H1 (cell line): ENCODE measurements at regions not wholly inside any gene's neighbourhood (a gene's known extent, or its start where the extent isn't known, plus 50 kb on each side); places are given as distances from the start of the nearest gene placed in this dataset.
A peak's percentile ranks its signal among the peaks of the same experiment; 100 is the strongest.

Experiments
- CTCF ChIA-PET: fragments of 300-600 bp; sonication (Branson Sonifier 250); formaldehyde crosslinking; loops from one replicate; lab custom pipeline; 2021; ENCODE audit not compliant: partially characterized antibody; lab: Charles Lee
- POLR2A ChIA-PET: fragments of 300-600 bp; sonication (Branson Sonifier 250); formaldehyde crosslinking; loops from one replicate; lab custom pipeline; 2021; ENCODE audit warnings: inconsistent platforms; ENCODE audit not compliant: partially characterized antibody; lab: Charles Lee
- DNase-seq, 2 experiments: peaks; one replicate each; pipeline versions ENCODE4 v3.0.0 to v3.0.0-alpha.2; 2010 to 2022; ENCODE audit warnings: low spot score in 2 of 2, low read depth in 1 of 2, mixed read lengths in 1 of 2
- FAIRE-seq: peaks from 2 replicates; lab custom pipeline; 2011; peaks lifted over from hg19 to GRCh38; lab: Jason Lieb, UNC
- H2AFZ ChIP-seq: 2 replicates; pipeline ENCODE4 v1.8.1; 2012; ENCODE audit warnings: low read length, inconsistent platforms
- H2AK5ac ChIP-seq: 2 replicates; pipeline ENCODE4 v1.6.1; 2013; ENCODE audit warnings: low read depth, low read length
- H2BK120ac ChIP-seq: replicated peaks from 2 replicates; pipeline ENCODE3; 2013; ENCODE audit warnings: low read depth, low read length, inconsistent platforms
- H2BK12ac ChIP-seq: 2 replicates; pipeline ENCODE4 v1.6.1; 2013; ENCODE audit warnings: low read depth, low read length
- H2BK15ac ChIP-seq: 2 replicates; pipeline ENCODE4 v1.6.1; 2013; ENCODE audit warnings: low read length
- H2BK20ac ChIP-seq: 2 replicates; pipeline ENCODE4 v1.6.1; 2013; ENCODE audit warnings: low read length
- H2BK5ac ChIP-seq: 2 replicates; pipeline ENCODE4 v1.6.1; 2013; ENCODE audit warnings: low read depth, low read length
- H3K14ac ChIP-seq: 2 replicates; pipeline ENCODE4 v1.6.1; 2013; ENCODE audit warnings: inconsistent platforms; ENCODE audit not compliant: insufficient read length
- H3K18ac ChIP-seq: 2 replicates; pipeline ENCODE4 v1.6.1; 2013; ENCODE audit warnings: low read length; ENCODE audit errors: extremely low read depth
- H3K23ac ChIP-seq: 2 replicates; pipeline ENCODE4 v1.6.1; 2013; ENCODE audit warnings: inconsistent platforms; ENCODE audit not compliant: insufficient read length
- H3K23me2 ChIP-seq: 2 replicates; pipeline ENCODE4 v1.6.1; 2013; ENCODE audit warnings: low read depth, low read length
- H3K27ac ChIP-seq: 2 replicates; pipeline ENCODE4 v1.6.1; 2011; ENCODE audit warnings: low read depth, low read length, inconsistent platforms
- H3K27me3 ChIP-seq, 4 experiments: replicated peaks in 1 of 4; 1 replicate in 1 of 4; 2 replicates in 3 of 4; pipeline versions ENCODE4 v1.6.1 to v1.8.1; 2011 to 2013; ENCODE audit warnings: low read length in 3 of 4, mild to moderate bottlenecking in 3 of 4, inconsistent platforms in 2 of 4, mixed read lengths in 2 of 4, moderate library complexity in 1 of 4; ENCODE audit not compliant: control insufficient read depth in 3 of 4, insufficient read depth in 3 of 4; ENCODE audit errors: extremely low read depth in 1 of 4
- H3K36me3 ChIP-seq, 4 experiments: 2 replicates each; pipeline versions ENCODE4 v1.6.1 to v1.8.1; 2011 to 2013; ENCODE audit warnings: mild to moderate bottlenecking in 4 of 4, low read length in 3 of 4, moderate library complexity in 2 of 4, control low read depth in 1 of 4, inconsistent platforms in 1 of 4; ENCODE audit not compliant: insufficient read depth in 4 of 4, control insufficient read depth in 2 of 4
- H3K4ac ChIP-seq: replicated peaks from 2 replicates; pipeline ENCODE3; 2013; ENCODE audit warnings: low read length, low read depth, mixed read lengths, inconsistent platforms; ENCODE audit not compliant: insufficient read length
- H3K4me1 ChIP-seq, 4 experiments: replicated peaks in 1 of 4; 1 replicate in 1 of 4; 2 replicates in 3 of 4; pipeline versions ENCODE4 v1.6.1 to v1.8.1; 2011 to 2013; ENCODE audit warnings: low read length in 3 of 4, inconsistent platforms in 2 of 4, mixed read lengths in 1 of 4; ENCODE audit not compliant: insufficient read depth in 4 of 4, control insufficient read depth in 3 of 4
- H3K4me2 ChIP-seq, 2 experiments: 2 replicates each; pipeline versions ENCODE4 v1.6.1 to v1.8.1; 2011 to 2013; ENCODE audit warnings: low read depth in 2 of 2, low read length in 2 of 2, control low read depth in 1 of 2, inconsistent platforms in 1 of 2, mild to moderate bottlenecking in 1 of 2; ENCODE audit not compliant: insufficient read depth in 1 of 2
- H3K4me3 ChIP-seq, 4 experiments: fragments of 200-600, 300-600 bp in 1 of 4; sonication (generic), shearing (Covaris generic), sonication (Bioruptor Twin) in 1 of 4; 2 replicates each; pipeline versions ENCODE4 v1.5.1 to v1.8.1; 2011 to 2016; ENCODE audit warnings: low read length in 4 of 4, low read depth in 3 of 4, control low read depth in 2 of 4, inconsistent platforms in 2 of 4, mild to moderate bottlenecking in 2 of 4, mixed read lengths in 1 of 4, moderate library complexity in 1 of 4; ENCODE audit not compliant: insufficient read depth in 2 of 4; ENCODE audit errors: extremely low read depth in 1 of 4
- H3K56ac ChIP-seq: replicated peaks from 2 replicates; pipeline ENCODE3; 2013; ENCODE audit warnings: low read depth, mild to moderate bottlenecking, mixed read lengths, low read length, inconsistent platforms; ENCODE audit not compliant: insufficient read length
- H3K79me1 ChIP-seq: 2 replicates; pipeline ENCODE4 v1.6.1; 2013; ENCODE audit warnings: low read depth, low read length, control low read depth
- H3K79me2 ChIP-seq, 2 experiments: 2 replicates each; pipeline versions ENCODE4 v1.6.1 to v1.8.1; 2012 to 2013; ENCODE audit warnings: low read length in 2 of 2, mild to moderate bottlenecking in 2 of 2, inconsistent platforms in 1 of 2; ENCODE audit not compliant: insufficient read depth in 2 of 2, control insufficient read depth in 1 of 2
- H3K9ac ChIP-seq, 4 experiments: replicated peaks in 1 of 4; 1 replicate in 1 of 4; 2 replicates in 3 of 4; pipeline versions ENCODE4 v1.6.1 to v1.8.1; 2011 to 2013; ENCODE audit warnings: low read depth in 3 of 4, low read length in 3 of 4, control low read depth in 2 of 4, mild to moderate bottlenecking in 2 of 4, moderate library complexity in 2 of 4, inconsistent platforms in 1 of 4; ENCODE audit errors: extremely low read depth in 1 of 4
- H3K9me3 ChIP-seq, 2 experiments: 2 replicates each; pipeline versions ENCODE4 v1.6.1 to v1.8.1; 2012 to 2013; ENCODE audit warnings: mild to moderate bottlenecking in 2 of 2, moderate library complexity in 2 of 2, control low read depth in 1 of 2, inconsistent platforms in 1 of 2, low read depth in 1 of 2, low read length in 1 of 2, mixed read lengths in 1 of 2; ENCODE audit not compliant: insufficient read depth in 2 of 2
- H4K20me1 ChIP-seq, 2 experiments: replicated peaks in 1 of 2; 2 replicates each; pipeline versions ENCODE3 to v1.8.1; 2011 to 2013; ENCODE audit warnings: inconsistent platforms in 2 of 2, low read length in 2 of 2, mild to moderate bottlenecking in 1 of 2; ENCODE audit not compliant: insufficient read depth in 2 of 2, control insufficient read depth in 1 of 2
- H4K5ac ChIP-seq: 2 replicates; pipeline ENCODE4 v1.6.1; 2013; ENCODE audit warnings: low read length, low read depth, mixed read lengths, inconsistent platforms; ENCODE audit not compliant: insufficient read length
- H4K8ac ChIP-seq: 2 replicates; pipeline ENCODE4 v1.8.0; 2013; ENCODE audit warnings: mild to moderate bottlenecking, moderate library complexity, low read length, inconsistent platforms; ENCODE audit not compliant: insufficient read depth; ENCODE audit errors: extremely low read depth
- H4K91ac ChIP-seq: replicated peaks from 2 replicates; pipeline ENCODE3; 2013; ENCODE audit warnings: low read length, mixed read lengths, inconsistent platforms; ENCODE audit not compliant: insufficient read length
- BRCA1 ChIP-seq: IDR thresholded peaks from 2 replicates; pipeline ENCODE4 v1.6.1; 2012; ENCODE audit warnings: low read depth, low read length, improper control_type of control experiment
- MAFK ChIP-seq: IDR thresholded peaks from 2 replicates; pipeline ENCODE4 v1.6.1; 2012; ENCODE audit warnings: low read depth, mild to moderate bottlenecking, improper control_type of control experiment, low read length
- NANOG ChIP-seq: IDR thresholded peaks from 2 replicates; pipeline ENCODE4 v1.6.1; 2011; ENCODE audit warnings: low read length, low read depth, mild to moderate bottlenecking, inconsistent platforms; ENCODE audit not compliant: insufficient read depth, poor library complexity, severe bottlenecking
- POU5F1 ChIP-seq: IDR thresholded peaks from 2 replicates; pipeline ENCODE4 v1.6.1; 2011; ENCODE audit warnings: low read depth, mild to moderate bottlenecking, low read length, moderate library complexity
- SRF ChIP-seq: IDR thresholded peaks from 2 replicates; pipeline ENCODE4 v1.6.1; 2011; ENCODE audit warnings: mild to moderate bottlenecking, low read depth, low read length, moderate library complexity
- WGBS, 2 experiments: shearing (Covaris generic) in 1 of 2; methylation state at CpG; one replicate each; pipeline versions ENCODE4 v1.1.6 to v1.1.7; 2013 to 2015; ENCODE audit warnings: low lambda C conversion rate in 2 of 2, mixed read lengths in 2 of 2, inconsistent platforms in 1 of 2, low coverage in 1 of 2, missing lambda C conversion rate in 1 of 2; ENCODE audit not compliant: insufficient replicate concordance in 2 of 2, insufficient coverage in 1 of 2, insufficient read length in 1 of 2; ENCODE audit errors: extremely low coverage in 1 of 2, missing lambda C conversion rate in 1 of 2; 5-methylcytosine and 5-hydroxymethylcytosine counted together

DNA sequence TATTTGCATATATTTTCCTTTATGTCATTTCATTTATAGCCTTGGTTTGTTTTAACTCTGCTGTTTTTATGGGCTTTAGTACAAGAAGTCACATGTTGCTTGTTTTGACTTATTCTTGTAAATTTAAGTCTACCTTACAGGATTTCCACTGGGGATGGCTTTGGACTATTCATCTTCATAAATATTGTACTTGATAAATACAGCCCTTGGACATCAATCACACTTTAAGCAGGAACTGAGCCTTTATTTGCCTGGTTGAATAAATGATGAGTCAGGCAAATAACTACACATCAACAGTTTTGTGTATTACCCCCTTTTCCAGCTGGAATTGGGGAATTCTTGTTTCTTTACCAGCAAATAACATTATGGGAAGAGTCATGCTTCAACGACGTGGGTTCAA, 286.0 kb downstream of the CNTN3 start:
- DNase-seq (no peak), FAIRE-seq (no peak)
- Histone ChIP-seq H3K23ac (no peak overlapping the region), H3K4ac (no peak overlapping the region), H4K5ac (no peak overlapping the region), H3K27ac (no peak overlapping the region), H2BK20ac (no peak overlapping the region), H2AK5ac (no peak overlapping the region), H3K9ac (no peak overlapping the region), H4K8ac (no peak overlapping the region), H2AFZ (no peak overlapping the region), H3K36me3 (no peaks in the 10 kb centered on the region), H4K91ac (no peak overlapping the region), H3K56ac (no peak overlapping the region), H2BK120ac (no peak overlapping the region), H3K79me2 (no peaks in the 10 kb centered on the region), H3K14ac (no peak overlapping the region), H3K9me3 (no peaks in the 10 kb centered on the region), H4K20me1 (no peaks in the 10 kb centered on the region), H3K79me1 (no peaks in the 10 kb centered on the region), H3K27me3 (no peaks in the 10 kb centered on the region), H3K23me2 (no peaks in the 10 kb centered on the region), H3K4me3 (no peak overlapping the region), H2BK15ac (no peak overlapping the region), H2BK5ac (no peak overlapping the region), H2BK12ac (no peak overlapping the region), H3K18ac (no peak overlapping the region), H3K4me1 (no peaks in the 10 kb centered on the region), H3K4me2 (no peak overlapping the region)
- POLR2A ChIA-PET: no interaction called here
- CTCF ChIA-PET: no interaction called here
- TF ChIP-seq POU5F1: no peak
- no peak for TF ChIP-seq SRF
- no peak for TF ChIP-seq NANOG
- TF ChIP-seq BRCA1: no peak
- TF ChIP-seq MAFK: peak; percentile 18; the same call in 1 of the 2 replicates
- WGBS, 2 experiments: 100% methylated on average over 2 of the region's 2 CpGs; no CpG with 5 or more reads in 1 of the 2 experiments
